Sigmoid colon (tissue), 6 donors: ENCODE measurements at regions not wholly inside any gene's neighbourhood (a gene's known extent, or its start where the extent isn't known, plus 50 kb on each side); places are given as distances from the start of the nearest gene placed in this dataset.
A peak's percentile ranks its signal among the peaks of the same experiment; 100 is the strongest.

ENCODE experiments used
- DNase-seq: peaks from one replicate; pipeline ENCODE4 v3.0.0-alpha.2; 2019
- H3K27ac ChIP-seq, 4 donors: fragments of 200-600 bp; sonication (generic); one replicate each; pipeline ENCODE4 v1.5.1; 2016 to 2019; ENCODE audit warnings: mild to moderate bottlenecking in 1 of 4
- H3K27me3 ChIP-seq, 3 donors: fragments of 200-600 bp; sonication (generic); one replicate each; pipeline ENCODE4 v1.5.1; 2019; ENCODE audit warnings: mild to moderate bottlenecking in 1 of 3
- H3K36me3 ChIP-seq, 4 donors: fragments of 200-600 bp; sonication (generic); one replicate each; pipeline ENCODE4 v1.5.1; 2016 to 2019
- H3K4me1 ChIP-seq, 4 donors: fragments of 200-600 bp; sonication (generic); one replicate each; pipeline ENCODE4 v1.5.1; 2017 to 2019
- H3K4me3 ChIP-seq, 4 donors: fragments of 200-600 bp; sonication (generic); one replicate each; pipeline ENCODE4 v1.5.1; 2017 to 2019; ENCODE audit warnings: mild to moderate bottlenecking in 2 of 4, moderate library complexity in 1 of 4
- H3K9me3 ChIP-seq, 4 donors: fragments of 200-600 bp in 3 of 4; sonication (generic) in 3 of 4; one replicate each; pipeline versions ENCODE4 v1.5.1 to v1.6.1; 2013 to 2019
- CTCF ChIP-seq, 4 experiments: fragments of 450-650 bp in 3 of 4; fragments of 200-600 bp in 1 of 4; IDR thresholded peaks; one replicate each; pipeline ENCODE4 v1.5.1; 2016 to 2019; ENCODE audit warnings: antibody characterized with exemption in 4 of 4, mild to moderate bottlenecking in 3 of 4, moderate library complexity in 2 of 4
- EP300 ChIP-seq, 4 donors: sonication (generic); formaldehyde crosslinking; IDR thresholded peaks; one replicate each; pipeline ENCODE4 v1.6.1; 2017; ENCODE audit warnings: antibody characterized with exemption in 4 of 4
- POLR2A ChIP-seq, 2 donors: fragments of 450-650 bp; IDR thresholded peaks; one replicate each; pipeline ENCODE4 v1.6.1; 2016; ENCODE audit warnings: antibody characterized with exemption in 2 of 2, mild to moderate bottlenecking in 2 of 2, moderate library complexity in 2 of 2
- POLR2AphosphoS5 ChIP-seq, 4 donors: sonication (generic); formaldehyde crosslinking; IDR thresholded peaks; one replicate each; pipeline ENCODE4 v1.6.1; 2017; ENCODE audit warnings: antibody characterized with exemption in 4 of 4
- WGBS, 2 donors: extraction: QIAGEN DNeasy Blood & Tissue Kit; methylation state at CpG; one replicate each; pipeline ENCODE4 v1.1.7; 2013; 5-methylcytosine and 5-hydroxymethylcytosine counted together
- intact Hi-C: fragments of 100-400 bp; cut with DNase I; formaldehyde crosslinking; loops from one replicate; pipeline ENCODE4 v1.15.1; 2023
- donor health status: healthy with polysubstance abuse.
- donor health status: healthy.

- H3K36me3 ChIP-seq: no peaks in the 10 kb centered on the region
- intact Hi-C loops: no loop called here
- H3K27ac ChIP-seq: no peak overlapping the region
- no peaks in the 10 kb centered on the region for H3K27me3 ChIP-seq
- H3K4me1 ChIP-seq: no peaks in the 10 kb centered on the region
- H3K9me3 ChIP-seq: no peaks in the 10 kb centered on the region
- no peak overlapping the region for H3K4me3 ChIP-seq
- no peak for DNase-seq
- no peak for TF ChIP-seq POLR2A (IDR thresholded peaks at IDR 0.05)
- TF ChIP-seq CTCF (IDR thresholded peaks at IDR 0.05): no peak
- TF ChIP-seq EP300 (IDR thresholded peaks at IDR 0.05): no peak
- TF ChIP-seq POLR2AphosphoS5 (IDR thresholded peaks at IDR 0.05): no peak
- 93% methylated on average over 6 of the region's 6 CpGs for WGBS, 2 donors
Measured at GRCh38 chr1:229991724-229992333, 75.2 kb upstream of the GALNT2 start.

GRCh38 chr1:229993060-229993459, 74.0 kb upstream of the GALNT2 start:
- H3K4me3 ChIP-seq: no peak overlapping the region
- no peaks in the 10 kb centered on the region for H3K27me3 ChIP-seq
- no peak overlapping the region for H3K27ac ChIP-seq
- no peak for TF ChIP-seq POLR2A (IDR thresholded peaks at IDR 0.05)
- TF ChIP-seq EP300 (IDR thresholded peaks at IDR 0.05): no peak
- TF ChIP-seq CTCF (IDR thresholded peaks at IDR 0.05): no peak
- TF ChIP-seq POLR2AphosphoS5 (IDR thresholded peaks at IDR 0.05): no peak
- H3K9me3 ChIP-seq: no peaks in the 10 kb centered on the region
- peaks cover 0 to under 1% (median 0%) of the 10 kb centered on the region in 4 donors for H3K4me1 ChIP-seq
- no peaks in the 10 kb centered on the region for H3K36me3 ChIP-seq
- intact Hi-C loops: no loop called here
- DNase-seq: no peak

- no peak for DNase-seq
- no peaks in the 10 kb centered on the region for H3K9me3 ChIP-seq
- intact Hi-C loops: no loop called here
- no peak for TF ChIP-seq EP300 (IDR thresholded peaks at IDR 0.05)
- no peak for TF ChIP-seq CTCF (IDR thresholded peaks at IDR 0.05)
- TF ChIP-seq POLR2AphosphoS5 (IDR thresholded peaks at IDR 0.05): no peak
- no peak for TF ChIP-seq POLR2A (IDR thresholded peaks at IDR 0.05)
- no peaks in the 10 kb centered on the region for H3K27me3 ChIP-seq
- H3K4me3 ChIP-seq: no peak overlapping the region
- no peaks in the 10 kb centered on the region for H3K36me3 ChIP-seq
- WGBS, 2 donors: 89 to 90% methylated on average over 3 of the region's 3 CpGs
- H3K4me1 ChIP-seq: peaks cover 0 to 9% (median 0%) of the 10 kb centered on the region in 4 donors
- no peak overlapping the region for H3K27ac ChIP-seq
Measured at GRCh38 chr1:229993894-229994293, 73.1 kb upstream of the GALNT2 start.

- 73 to 87% methylated on average over 12 of the region's 12 CpGs for whole genome bisulfite sequencing, 2 donors
- Histone ChIP-seq H3K27me3 (no peaks in the 10 kb centered on the region), H3K36me3 (no peaks in the 10 kb centered on the region), H3K27ac (peak overlapping the region; percentile 27 to 70 (median 53)), H3K9me3 (no peaks in the 10 kb centered on the region), H3K4me1 (peaks cover 0 to 31% (median 5%) of the 10 kb centered on the region in 4 donors), H3K4me3 (no peak overlapping the region)
- TF ChIP-seq EP300 (IDR thresholded peaks at IDR 0.05): no peak
- peak in 3 of 4 donors; percentile 34 to 69 (median 46) for TF ChIP-seq POLR2AphosphoS5 (IDR thresholded peaks at IDR 0.05)
- intact Hi-C loops: no loop called here
- DNase-seq: peak; percentile 82
Measured at GRCh38 chr1:229999004-229999670, 67.9 kb upstream of the GALNT2 start.

- WGBS, 2 donors: 13 to 60% methylated on average over 6 of the region's 6 CpGs
- Histone ChIP-seq H3K27ac (peak overlapping the region in 1 of 4 donors; percentile 47), H3K9me3 (no peaks in the 10 kb centered on the region), H3K36me3 (no peaks in the 10 kb centered on the region), H3K4me1 (peaks cover 0 to 31% (median 5%) of the 10 kb centered on the region in 4 donors), H3K4me3 (no peak overlapping the region), H3K27me3 (no peaks in the 10 kb centered on the region)
- peak; percentile 85 for DNase-seq
- TF ChIP-seq CTCF (IDR thresholded peaks at IDR 0.05): no peak
- peak; percentile 19 to 62 (median 50) for TF ChIP-seq POLR2AphosphoS5 (IDR thresholded peaks at IDR 0.05)
- no peak for TF ChIP-seq POLR2A (IDR thresholded peaks at IDR 0.05)
- TF ChIP-seq EP300 (IDR thresholded peaks at IDR 0.05): no peak
- intact Hi-C loops: no loop called here
Measured at GRCh38 chr1:230000493-230001184, 66.4 kb upstream of the GALNT2 start.
